ENCODE measurements at regions not wholly inside any gene's neighbourhood (a gene's known extent, or its start where the extent isn't known, plus 50 kb on each side); places are given as distances from the start of the nearest gene placed in this dataset.

DNA sequence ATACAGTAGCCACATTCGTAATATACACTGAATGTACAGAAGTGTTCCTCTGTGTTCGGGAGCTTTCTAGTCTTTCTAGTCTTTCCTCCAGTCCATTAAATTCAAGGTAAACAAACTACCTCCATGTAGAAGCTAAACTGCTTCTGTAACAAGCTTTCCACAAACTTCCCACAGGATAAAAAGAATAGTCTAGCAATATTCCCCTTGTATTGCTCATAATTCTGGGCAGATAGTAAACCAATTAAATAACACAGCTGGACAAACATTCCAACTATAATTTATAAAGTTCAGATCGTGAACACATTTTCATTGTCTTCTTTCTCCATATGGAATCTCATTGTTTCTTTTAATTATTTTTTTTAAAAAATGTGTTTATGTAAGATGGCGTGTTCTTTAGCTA, 307.2 kb downstream of the AEBP2 start:
- DNase-seq (ENCODE audit: low spot score): no peak
- H3K9me3 ChIP-seq (ENCODE audit: control insufficient read depth in 4 of 4, low read length in 3 of 4): peaks cover 0 to 3% (median 0%) of the 10 kb centered on the region in 4 donors
- H3K4me1 ChIP-seq (ENCODE audit: control insufficient read depth in 4 of 4, insufficient read depth in 4 of 4, low read length in 3 of 4): no peaks in the 10 kb centered on the region
- no peak overlapping the region for H3K27ac ChIP-seq (ENCODE audit: low read depth in 1 of 2, low read length in 2 of 2)
- 86% methylated on average over 4 of the region's 4 CpGs for WGBS
- H3K27me3 ChIP-seq (ENCODE audit: control insufficient read depth in 4 of 4, insufficient read depth in 4 of 4, low read length in 3 of 4): no peaks in the 10 kb centered on the region
- no peaks in the 10 kb centered on the region for H3K36me3 ChIP-seq (ENCODE audit: control insufficient read depth in 4 of 4, insufficient read depth in 3 of 4, low read depth in 1 of 4, low read length in 3 of 4)
- no peak overlapping the region for H3K4me3 ChIP-seq (ENCODE audit: low read depth in 1 of 3, low read length in 3 of 3)
- no peak for TF ChIP-seq HNF4G (IDR thresholded peaks at IDR 0.05)
- TF ChIP-seq FOXA1 (IDR thresholded peaks at IDR 0.05): no peak
- TF ChIP-seq SP1 (IDR thresholded peaks at IDR 0.05): no peak
- TF ChIP-seq NR2F2 (IDR thresholded peaks at IDR 0.05): no peak
- TF ChIP-seq ATF3 (IDR thresholded peaks at IDR 0.05): no peak
- TF ChIP-seq EGR1 (IDR thresholded peaks at IDR 0.05; ENCODE audit: low read depth in 2 of 2): no peak
- TF ChIP-seq, protein P1, sequence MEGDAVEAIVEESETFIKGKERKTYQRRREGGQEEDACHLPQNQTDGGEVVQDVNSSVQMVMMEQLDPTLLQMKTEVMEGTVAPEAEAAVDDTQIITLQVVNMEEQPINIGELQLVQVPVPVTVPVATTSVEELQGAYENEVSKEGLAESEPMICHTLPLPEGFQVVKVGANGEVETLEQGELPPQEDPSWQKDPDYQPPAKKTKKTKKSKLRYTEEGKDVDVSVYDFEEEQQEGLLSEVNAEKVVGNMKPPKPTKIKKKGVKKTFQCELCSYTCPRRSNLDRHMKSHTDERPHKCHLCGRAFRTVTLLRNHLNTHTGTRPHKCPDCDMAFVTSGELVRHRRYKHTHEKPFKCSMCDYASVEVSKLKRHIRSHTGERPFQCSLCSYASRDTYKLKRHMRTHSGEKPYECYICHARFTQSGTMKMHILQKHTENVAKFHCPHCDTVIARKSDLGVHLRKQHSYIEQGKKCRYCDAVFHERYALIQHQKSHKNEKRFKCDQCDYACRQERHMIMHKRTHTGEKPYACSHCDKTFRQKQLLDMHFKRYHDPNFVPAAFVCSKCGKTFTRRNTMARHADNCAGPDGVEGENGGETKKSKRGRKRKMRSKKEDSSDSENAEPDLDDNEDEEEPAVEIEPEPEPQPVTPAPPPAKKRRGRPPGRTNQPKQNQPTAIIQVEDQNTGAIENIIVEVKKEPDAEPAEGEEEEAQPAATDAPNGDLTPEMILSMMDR (IDR thresholded peaks at IDR 0.05; ENCODE audit: low read depth, low read length, missing input control): no peak
- TF ChIP-seq RAD21 (IDR thresholded peaks at IDR 0.05): no peak
- no peak for TF ChIP-seq RXRA (IDR thresholded peaks at IDR 0.05)
- no peak overlapping the region for H3K9ac ChIP-seq (ENCODE audit: low read depth in 1 of 2, low read length in 2 of 2)

DNA sequence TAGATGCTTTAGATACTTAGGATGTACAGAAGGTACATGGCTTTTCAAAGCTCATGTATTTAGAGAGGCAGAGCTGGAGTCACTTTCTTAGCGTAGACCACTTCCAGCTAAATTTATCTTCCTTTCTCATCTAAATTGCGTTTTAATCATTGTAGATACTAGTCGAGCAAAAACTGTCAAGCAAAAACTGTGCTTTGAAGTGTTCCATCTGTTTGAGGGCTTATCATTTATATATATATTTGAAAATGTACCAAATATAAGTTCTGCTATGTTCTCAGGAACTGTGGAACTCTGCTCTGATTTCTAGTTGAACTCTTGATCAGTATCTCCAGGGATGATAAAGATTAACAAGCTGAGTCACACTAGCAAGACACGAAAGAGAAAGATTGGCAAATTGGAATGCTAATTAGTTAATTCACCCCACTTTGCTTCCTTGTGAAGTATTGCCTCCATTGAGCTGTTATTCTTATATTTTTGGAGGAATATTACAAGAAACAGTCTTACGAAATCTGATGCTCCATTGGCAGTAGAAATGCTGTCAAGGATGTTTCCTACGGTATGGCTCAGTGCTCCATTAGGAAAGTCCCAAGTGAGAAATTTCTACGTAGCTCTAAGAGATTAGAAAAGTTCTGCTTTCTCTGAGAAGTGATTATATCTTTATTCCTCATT, 310.7 kb downstream of the AEBP2 start:
- H3K36me3 ChIP-seq (ENCODE audit: control insufficient read depth in 4 of 4, insufficient read depth in 3 of 4, low read depth in 1 of 4, low read length in 3 of 4): no peaks in the 10 kb centered on the region
- no peaks in the 10 kb centered on the region for H3K4me1 ChIP-seq (ENCODE audit: control insufficient read depth in 4 of 4, insufficient read depth in 4 of 4, low read length in 3 of 4)
- DNase-seq (ENCODE audit: low spot score): no peak
- H3K27me3 ChIP-seq (ENCODE audit: control insufficient read depth in 4 of 4, insufficient read depth in 4 of 4, low read length in 3 of 4): no peaks in the 10 kb centered on the region
- no peak overlapping the region for H3K9ac ChIP-seq (ENCODE audit: low read depth in 1 of 2, low read length in 2 of 2)
- TF ChIP-seq RXRA (IDR thresholded peaks at IDR 0.05) (no peak), TAF1 (conservative IDR thresholded peaks at IDR 0.05) (no peak), NR2F2 (IDR thresholded peaks at IDR 0.05) (no peak), EGR1 (IDR thresholded peaks at IDR 0.05; ENCODE audit: low read depth in 2 of 2) (no peak), RAD21 (IDR thresholded peaks at IDR 0.05) (no peak), GABPA (IDR thresholded peaks at IDR 0.05 in 1 of 2, conservative IDR thresholded peaks at IDR 0.05 in 1 of 2) (no peak), HNF4G (IDR thresholded peaks at IDR 0.05) (no peak)
- TF ChIP-seq, protein P2, sequence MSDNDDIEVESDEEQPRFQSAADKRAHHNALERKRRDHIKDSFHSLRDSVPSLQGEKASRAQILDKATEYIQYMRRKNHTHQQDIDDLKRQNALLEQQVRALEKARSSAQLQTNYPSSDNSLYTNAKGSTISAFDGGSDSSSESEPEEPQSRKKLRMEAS (IDR thresholded peaks at IDR 0.05): no peak
- TF ChIP-seq, protein P1 (IDR thresholded peaks at IDR 0.05; ENCODE audit: low read depth, low read length, missing input control): no peak
- H3K9me3 ChIP-seq (ENCODE audit: control insufficient read depth in 4 of 4, low read length in 3 of 4): peaks cover 5 to 8% (median 5%) of the 10 kb centered on the region in 4 donors
- WGBS: 76% methylated on average over 7 of the region's 7 CpGs
- no peak overlapping the region for H3K4me3 ChIP-seq (ENCODE audit: low read depth in 1 of 3, low read length in 3 of 3)
- no peak overlapping the region for H3K27ac ChIP-seq (ENCODE audit: low read depth in 1 of 2, low read length in 2 of 2)

GRCh38 chr12:19751078-19751477, 311.8 kb downstream of the AEBP2 start:
- 96% methylated on average over 1 of the region's 1 CpG for WGBS
- Histone ChIP-seq H3K36me3 (ENCODE audit: control insufficient read depth in 4 of 4, insufficient read depth in 3 of 4, low read depth in 1 of 4, low read length in 3 of 4) (no peaks in the 10 kb centered on the region), H3K27me3 (ENCODE audit: control insufficient read depth in 4 of 4, insufficient read depth in 4 of 4, low read length in 3 of 4) (no peaks in the 10 kb centered on the region), H3K27ac (ENCODE audit: low read depth in 1 of 2, low read length in 2 of 2) (no peak overlapping the region), H3K4me1 (ENCODE audit: control insufficient read depth in 4 of 4, insufficient read depth in 4 of 4, low read length in 3 of 4) (no peaks in the 10 kb centered on the region), H3K9me3 (ENCODE audit: control insufficient read depth in 4 of 4, low read length in 3 of 4) (peaks cover 5 to 8% (median 5%) of the 10 kb centered on the region in 4 donors), H3K9ac (ENCODE audit: low read depth in 1 of 2, low read length in 2 of 2) (no peak overlapping the region), H3K4me3 (ENCODE audit: low read depth in 1 of 3, low read length in 3 of 3) (no peak overlapping the region)
- TF ChIP-seq FOXA2 (IDR thresholded peaks at IDR 0.05): no peak
- no peak for TF ChIP-seq FOXA1 (IDR thresholded peaks at IDR 0.05)
- TF ChIP-seq RAD21 (IDR thresholded peaks at IDR 0.05): no peak
- TF ChIP-seq, protein P3, sequence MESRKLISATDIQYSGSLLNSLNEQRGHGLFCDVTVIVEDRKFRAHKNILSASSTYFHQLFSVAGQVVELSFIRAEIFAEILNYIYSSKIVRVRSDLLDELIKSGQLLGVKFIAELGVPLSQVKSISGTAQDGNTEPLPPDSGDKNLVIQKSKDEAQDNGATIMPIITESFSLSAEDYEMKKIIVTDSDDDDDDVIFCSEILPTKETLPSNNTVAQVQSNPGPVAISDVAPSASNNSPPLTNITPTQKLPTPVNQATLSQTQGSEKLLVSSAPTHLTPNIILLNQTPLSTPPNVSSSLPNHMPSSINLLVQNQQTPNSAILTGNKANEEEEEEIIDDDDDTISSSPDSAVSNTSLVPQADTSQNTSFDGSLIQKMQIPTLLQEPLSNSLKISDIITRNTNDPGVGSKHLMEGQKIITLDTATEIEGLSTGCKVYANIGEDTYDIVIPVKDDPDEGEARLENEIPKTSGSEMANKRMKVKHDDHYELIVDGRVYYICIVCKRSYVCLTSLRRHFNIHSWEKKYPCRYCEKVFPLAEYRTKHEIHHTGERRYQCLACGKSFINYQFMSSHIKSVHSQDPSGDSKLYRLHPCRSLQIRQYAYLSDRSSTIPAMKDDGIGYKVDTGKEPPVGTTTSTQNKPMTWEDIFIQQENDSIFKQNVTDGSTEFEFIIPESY (IDR thresholded peaks at IDR 0.05): no peak
- no peak for TF ChIP-seq HNF4A (conservative IDR thresholded peaks at IDR 0.05)
- TF ChIP-seq SP1 (IDR thresholded peaks at IDR 0.05): no peak
- no peak for DNase-seq (ENCODE audit: low spot score)
